Motor neuron (in vitro differentiated cells): ENCODE measurements at regions not wholly inside any gene's neighbourhood (a gene's known extent, or its start where the extent isn't known, plus 50 kb on each side); places are given as distances from the start of the nearest gene placed in this dataset.

Source experiments
- ATAC-seq, 8 experiments: fragments of 200-7000 bp; cut with Tn5 transposase; replicated peaks in 6 of 8; 2 replicates each; pipeline ENCODE4 v1.8.0; 2021; ENCODE audit warnings: mild to moderate bottlenecking in 8 of 8, moderate library complexity in 8 of 8
- H3K27ac ChIP-seq, 2 donors: fragments of 250-450 bp; sonication (Bioruptor Pico); 2 replicates each; pipeline ENCODE4 v1.9.0; 2021; ENCODE audit warnings: antibody characterized with exemption in 2 of 2, mild to moderate bottlenecking in 2 of 2, moderate library complexity in 1 of 2
- H3K4me1 ChIP-seq, 2 donors: fragments of 250-450 bp; sonication (Bioruptor Pico); replicated peaks in 1 of 2; 2 replicates each; pipeline ENCODE4 v1.6.1; 2021; ENCODE audit warnings: antibody characterized with exemption in 2 of 2, mild to moderate bottlenecking in 2 of 2, moderate library complexity in 1 of 2
- H3K4me3 ChIP-seq, 5 donors: fragments of 250-450 bp; sonication (Bioruptor Pico); 2 replicates each; pipeline ENCODE4 v1.9.0; 2021; ENCODE audit warnings: antibody characterized with exemption in 5 of 5, mild to moderate bottlenecking in 5 of 5, moderate library complexity in 4 of 5
- WGBS, 10 experiments: fragments of 450-650 bp; shearing (Covaris generic); methylation state at CpG; one replicate each; pipeline ENCODE4 v1.0.0; 2022; 5-methylcytosine and 5-hydroxymethylcytosine counted together
- in situ Hi-C, 9 experiments: fragments of 400-800 bp; cut with MboI; loops; one replicate each; pipeline ENCODE4 v1.15.0; 2021; ENCODE audit warnings: low sequenced_read_pairs in 9 of 9, low pct_unique_long_range_greater_than_20kb in 2 of 9; ENCODE audit not compliant: unreplicated experiment in 9 of 9

- peak in 7 of 8 experiments; percentile 62 to 97 (median 93) for ATAC-seq
- Histone ChIP-seq H3K4me1 (peaks cover 6 to 8% of the 10 kb centered on the region in 2 donors), H3K27ac (peak overlapping the region in 1 of 2 donors; percentile 20), H3K4me3 (no peak overlapping the region)
- in situ Hi-C loops: no loop called here
- WGBS, 10 experiments: 0 to 52% (median 19%) methylated on average over 2 to 8 of the region's 9 CpGs
Observed at GRCh38 chr13:59458908-59459579, 704.7 kb downstream of the DIAPH3 start.

GRCh38 chr13:59459972-59460371 is 703.8 kb downstream of the DIAPH3 start:
- Histone ChIP-seq H3K4me1 (peaks cover 6 to 8% of the 10 kb centered on the region in 2 donors), H3K27ac (no peak overlapping the region), H3K4me3 (no peak overlapping the region)
- in situ Hi-C loops: no loop called here
- ATAC-seq: no peak
- 0 to 100% (median 76%) methylated on average over 1 to 2 of the region's 2 CpGs; no CpG with 5 or more reads in 4 of the 10 experiments for WGBS, 10 experiments

GRCh38 chr13:59461411-59461810 is 702.3 kb downstream of the DIAPH3 start:
- Histone ChIP-seq H3K4me1 (peaks cover 6 to 8% of the 10 kb centered on the region in 2 donors), H3K27ac (no peak overlapping the region), H3K4me3 (no peak overlapping the region)
- in situ Hi-C loops: no loop called here
- 25 to 87% (median 68%) methylated on average over 2 to 3 of the region's 3 CpGs; no CpG with 5 or more reads in 6 of the 10 experiments for WGBS, 10 experiments
- no peak for ATAC-seq

- 20 to 100% (median 85%) methylated on average over 2 to 3 of the region's 3 CpGs; no CpG with 5 or more reads in 4 of the 10 experiments for WGBS, 10 experiments
- peaks cover 6 to 8% of the 10 kb centered on the region in 2 donors for H3K4me1 ChIP-seq
- in situ Hi-C loops: no loop called here
- no peak for ATAC-seq
- no peak overlapping the region for H3K4me3 ChIP-seq
- no peak overlapping the region for H3K27ac ChIP-seq
Observed at GRCh38 chr13:59463023-59463422, 700.7 kb downstream of the DIAPH3 start.

- 0 to 100% (median 53%) methylated on average over 1 to 4 of the region's 4 CpGs; no CpG with 5 or more reads in 2 of the 10 experiments for WGBS, 10 experiments
- in situ Hi-C loops: no loop called here
- H3K4me1 ChIP-seq: no peaks in the 10 kb centered on the region
Observed at GRCh38 chr13:59464926-59465325, 698.8 kb downstream of the DIAPH3 start.

GRCh38 chr13:59468396-59468795 is 695.3 kb downstream of the DIAPH3 start:
- H3K4me1 ChIP-seq: peaks cover 0 to 6% of the 10 kb centered on the region in 2 donors
- no peak for ATAC-seq
- in situ Hi-C loops: no loop called here
- no peak overlapping the region for H3K4me3 ChIP-seq
- no peak overlapping the region for H3K27ac ChIP-seq
- WGBS, 10 experiments: 14 to 100% (median 75%) methylated on average over 1 to 2 of the region's 2 CpGs; no CpG with 5 or more reads in 4 of the 10 experiments

More at GRCh38 chr13:59464926-59465325, 698.8 kb downstream of the DIAPH3 start:
- no peak overlapping the region for H3K27ac ChIP-seq
- H3K4me3 ChIP-seq: no peak overlapping the region
- ATAC-seq: no peak

- in situ Hi-C loops: no loop called here
Observed at GRCh38 chr13:59471106-59471505, 692.6 kb downstream of the DIAPH3 start.

GRCh38 chr13:59472134-59472533 is 691.6 kb downstream of the DIAPH3 start:
- Histone ChIP-seq H3K27ac (no peak overlapping the region), H3K4me3 (no peak overlapping the region), H3K4me1 (peaks cover 0 to 6% of the 10 kb centered on the region in 2 donors)
- ATAC-seq: peak in 5 of 8 experiments; percentile 26 to 77 (median 45)
- in situ Hi-C loops: no loop called here

More at GRCh38 chr13:59471106-59471505, 692.6 kb downstream of the DIAPH3 start:
- 0 to 100% (median 95%) methylated on average over 1 of the region's 1 CpG for WGBS, 10 experiments
- H3K4me3 ChIP-seq: no peak overlapping the region
- H3K4me1 ChIP-seq: peaks cover 0 to 6% of the 10 kb centered on the region in 2 donors
- H3K27ac ChIP-seq: no peak overlapping the region
- ATAC-seq: no peak

- ATAC-seq: no peak
- in situ Hi-C loops: no loop called here
- 0 to 100% (median 78%) methylated on average over 1 of the region's 1 CpG for WGBS, 10 experiments
- Histone ChIP-seq H3K4me3 (no peak overlapping the region), H3K27ac (no peak overlapping the region), H3K4me1 (peaks cover 0 to 7% of the 10 kb centered on the region in 2 donors)
Observed at GRCh38 chr13:59474696-59475095, 689.0 kb downstream of the DIAPH3 start.

GRCh38 chr13:59475911-59476310 is 687.8 kb downstream of the DIAPH3 start:
- peaks cover 0 to 19% of the 10 kb centered on the region in 2 donors for H3K4me1 ChIP-seq
- H3K4me3 ChIP-seq: no peak overlapping the region
- 5 to 100% (median 61%) methylated on average over 1 to 2 of the region's 2 CpGs for WGBS, 10 experiments
- H3K27ac ChIP-seq: no peak overlapping the region
- in situ Hi-C loops: no loop called here
- ATAC-seq: no peak

GRCh38 chr13:59476366-59476765 is 687.4 kb downstream of the DIAPH3 start:
- ATAC-seq: peak in 1 of 8 experiments; percentile 36
- Histone ChIP-seq H3K4me3 (no peak overlapping the region), H3K27ac (no peak overlapping the region), H3K4me1 (peaks cover 0 to 23% of the 10 kb centered on the region in 2 donors)
- in situ Hi-C loops: no loop called here
- WGBS, 10 experiments: 0 to 96% (median 84%) methylated on average over 1 to 2 of the region's 2 CpGs

- Histone ChIP-seq H3K4me3 (no peak overlapping the region), H3K4me1 (peaks cover 0 to 21% of the 10 kb centered on the region in 2 donors), H3K27ac (no peak overlapping the region)
- ATAC-seq: no peak
- in situ Hi-C loops: no loop called here
- WGBS, 10 experiments: 53 to 100% (median 96%) methylated on average over 1 to 3 of the region's 3 CpGs; no CpG with 5 or more reads in 2 of the 10 experiments
Observed at GRCh38 chr13:59477011-59477410, 686.7 kb downstream of the DIAPH3 start.

- in situ Hi-C loops: no loop called here
- Histone ChIP-seq H3K27ac (no peak overlapping the region), H3K4me1 (peaks cover 0 to 25% of the 10 kb centered on the region in 2 donors), H3K4me3 (no peak overlapping the region)
- no peak for ATAC-seq
- 26 to 92% (median 46%) methylated on average over 2 to 7 of the region's 7 CpGs; no CpG with 5 or more reads in 2 of the 10 experiments for WGBS, 10 experiments
Observed at GRCh38 chr13:59478908-59479307, 684.8 kb downstream of the DIAPH3 start.

- peaks cover 0 to 25% of the 10 kb centered on the region in 2 donors for H3K4me1 ChIP-seq
- in situ Hi-C loops: no loop called here
- H3K27ac ChIP-seq: no peak overlapping the region
- H3K4me3 ChIP-seq: no peak overlapping the region
- 17 to 100% (median 80%) methylated on average over 1 to 3 of the region's 3 CpGs; no CpG with 5 or more reads in 3 of the 10 experiments for WGBS, 10 experiments
- ATAC-seq: no peak
Observed at GRCh38 chr13:59479629-59480028, 684.1 kb downstream of the DIAPH3 start.
